Right ventricle myocardium inferior (tissue), 1 donor: ENCODE measurements at regions not wholly inside any gene's neighbourhood (a gene's known extent, or its start where the extent isn't known, plus 50 kb on each side); places are given as distances from the start of the nearest gene placed in this dataset.

Source experiments
- ATAC-seq: fragments of 200-7000 bp; cut with Tn5 transposase; one replicate; pipeline ENCODE4 v1.9.1; 2020; ENCODE audit warnings: mild to moderate bottlenecking, moderate library complexity
- DNase-seq: peaks from one replicate; pipeline ENCODE4 v3.0.0; 2021; ENCODE audit errors: missing footprints
- intact Hi-C: fragments of 100-400 bp; cut with DNase I; formaldehyde crosslinking; loops from one replicate; pipeline ENCODE4 v1.11.0; 2022
- donor health status: DM: no; HTN: yes; CAD: no; lungs with severe emphysema.

DNA sequence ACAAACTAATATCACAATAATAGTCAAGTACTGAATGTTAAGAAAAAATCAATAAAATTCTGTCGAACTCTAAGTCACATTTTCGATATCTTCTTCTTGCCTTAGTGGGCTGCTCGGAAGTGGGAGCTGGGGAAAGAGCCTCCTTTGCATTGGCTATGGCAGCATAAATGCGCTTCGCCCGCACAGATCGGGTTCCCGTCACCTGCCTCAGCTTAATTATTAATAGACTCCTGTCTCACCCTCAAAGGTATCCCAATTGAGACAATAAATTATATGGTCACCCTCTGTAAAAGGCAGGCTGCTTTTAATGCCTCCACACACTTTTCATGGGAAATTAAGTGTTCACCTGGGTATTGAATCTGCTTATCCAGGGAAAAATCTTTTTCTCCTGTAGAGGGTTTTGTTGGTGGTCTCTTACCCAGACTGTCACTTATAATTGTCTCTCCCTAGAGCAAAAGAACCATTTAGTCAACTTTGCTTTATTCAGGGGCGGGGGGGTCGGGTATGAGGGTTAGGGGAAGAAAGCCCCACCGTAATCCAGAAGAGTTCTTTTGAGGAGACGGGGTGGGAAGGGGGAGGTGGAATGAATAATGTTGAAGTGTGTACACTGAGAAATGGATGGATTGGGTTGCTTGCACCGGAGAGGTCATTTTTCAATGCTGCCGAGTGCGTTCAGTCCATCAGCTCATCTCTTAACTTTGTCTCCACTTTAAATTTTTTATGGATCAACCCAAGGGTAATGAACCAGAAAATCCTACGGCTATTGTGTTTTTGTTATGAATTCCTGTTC is 682.6 kb upstream of the SGCG start:
- intact Hi-C loops, result no loop called here
- DNase-seq (no peak), ATAC-seq (no peak)

GRCh38 chr13:22499919-22500318 is 680.9 kb upstream of the SGCG start:
- ATAC-seq (peak; percentile 39), DNase-seq (no peak)
- intact Hi-C loops, result no loop called here

DNA sequence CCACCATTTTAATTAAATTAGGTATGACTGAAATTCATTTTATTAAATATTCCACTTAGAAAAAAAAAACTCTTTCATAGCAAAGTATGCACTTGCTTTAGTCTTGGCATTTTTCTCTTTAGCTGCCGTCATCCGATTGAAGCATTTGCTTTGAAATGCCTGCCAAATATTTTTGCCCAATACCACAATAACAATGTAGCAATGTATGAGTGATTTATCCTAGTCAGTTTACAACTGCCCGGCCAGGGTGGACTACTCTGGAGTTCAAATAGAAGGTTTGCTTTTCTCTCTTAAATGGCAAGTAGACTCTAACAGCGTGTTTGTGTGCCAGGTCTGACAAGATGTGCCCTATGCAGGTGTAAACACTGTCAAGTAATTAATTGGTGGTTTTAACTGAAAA is 675.3 kb upstream of the SGCG start:
- no peak for ATAC-seq

DNA sequence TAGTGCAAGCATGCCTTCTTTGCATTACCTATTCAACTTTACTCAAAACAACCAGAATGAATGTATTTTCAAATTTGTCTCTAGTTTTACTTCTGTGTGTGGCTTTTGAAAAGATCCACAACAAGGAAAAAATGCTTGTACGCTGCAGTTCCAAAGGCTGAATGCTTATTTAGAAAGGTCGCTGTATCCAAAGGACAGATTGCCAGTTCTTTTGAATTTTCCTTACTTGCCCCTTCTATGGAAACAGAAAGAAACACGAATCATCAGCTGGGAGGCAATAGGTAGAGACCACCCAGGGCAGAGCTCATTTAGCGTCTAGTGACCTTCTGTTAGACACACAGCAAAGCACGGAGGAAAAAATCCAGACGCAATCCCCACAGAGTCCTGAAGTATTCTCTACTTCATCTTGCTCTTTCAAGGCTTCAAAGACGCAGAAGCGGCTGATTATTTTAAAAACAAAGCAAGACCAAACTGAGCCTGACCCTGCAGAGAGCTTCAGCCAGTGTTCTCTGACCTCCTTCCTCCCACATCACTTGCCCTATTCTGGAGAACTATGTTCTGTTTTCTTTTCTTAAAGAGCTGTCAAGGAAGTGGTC is 674.6 kb upstream of the SGCG start:
- intact Hi-C loops, result no loop called here
- DNase-seq, result no peak
- ATAC-seq, result no peak

More for the DNA sequence above, 675.3 kb upstream of the SGCG start:
- DNase-seq, result no peak
- intact Hi-C loops, result no loop called here

DNA sequence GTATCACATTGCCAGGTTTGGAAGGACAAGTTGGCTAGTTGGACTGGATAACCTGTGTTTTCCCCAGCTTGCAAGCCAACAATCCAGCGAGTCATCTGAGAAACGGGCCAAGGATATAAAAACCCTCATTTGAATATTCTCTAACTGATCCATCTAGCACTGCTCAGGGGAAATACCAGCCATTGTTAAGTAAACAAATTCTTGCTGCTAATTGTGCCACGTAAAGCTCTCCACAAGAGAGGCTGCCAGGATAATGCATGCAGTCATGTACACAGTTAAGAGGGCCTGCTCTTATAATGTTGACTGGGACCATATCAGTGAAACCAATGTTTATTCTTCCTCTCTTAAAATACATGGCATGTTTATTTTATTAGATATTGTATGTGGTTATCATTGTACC is 663.2 kb upstream of the SGCG start:
- ATAC-seq (no peak), DNase-seq (no peak)
- intact Hi-C loops, result no loop called here

- ATAC-seq (no peak), DNase-seq (no peak)
- intact Hi-C loops, result no loop called here
These were observed 643.9 kb upstream of the SGCG start for GRCh38 chr13:22536851-22537250.

DNA sequence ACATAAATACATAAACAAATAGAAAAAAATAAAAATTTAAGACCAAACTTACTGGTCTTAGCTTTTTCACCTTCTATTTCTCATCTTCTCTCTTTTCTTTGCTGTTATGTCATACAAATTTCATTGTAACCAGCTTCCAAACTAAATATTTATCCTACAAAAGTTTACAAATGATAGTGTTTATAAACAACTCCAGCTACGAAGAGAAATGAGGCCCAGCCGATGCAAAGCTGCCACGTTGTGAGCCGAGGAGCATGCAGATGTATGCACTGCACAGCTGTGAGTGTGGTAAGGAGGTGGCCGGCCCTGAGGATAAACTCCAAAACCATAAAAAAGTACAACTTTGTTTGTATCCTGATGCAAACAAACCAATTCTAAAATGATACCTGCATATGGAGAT is 642.4 kb upstream of the SGCG start:
- intact Hi-C loops, result no loop called here
- ATAC-seq (no peak), DNase-seq (no peak)

DNA sequence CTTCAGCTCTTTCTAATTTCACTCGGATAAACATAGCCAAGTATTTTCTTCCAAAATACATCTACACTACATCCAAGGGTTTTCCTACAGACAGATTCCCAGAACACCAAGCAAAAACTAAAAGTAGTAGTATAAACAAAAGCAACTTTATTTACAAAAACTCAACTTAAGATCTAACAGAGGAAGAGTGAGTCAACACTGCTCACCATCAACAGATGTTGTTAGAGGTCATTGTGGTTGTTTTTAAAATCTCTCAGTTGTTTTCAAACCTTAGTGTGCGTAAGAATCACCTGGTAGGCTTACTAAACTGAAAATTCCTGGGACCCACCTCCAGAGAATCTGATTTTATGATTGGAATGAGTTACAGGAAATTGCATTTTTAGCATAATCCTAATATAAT is 631.7 kb upstream of the SGCG start:
- DNase-seq (no peak), ATAC-seq (no peak)
- intact Hi-C loops, result no loop called here

- no peak for ATAC-seq
- intact Hi-C loops, result no loop called here
- DNase-seq, result no peak
These were observed 619.2 kb upstream of the SGCG start for GRCh38 chr13:22561581-22561980.

DNA sequence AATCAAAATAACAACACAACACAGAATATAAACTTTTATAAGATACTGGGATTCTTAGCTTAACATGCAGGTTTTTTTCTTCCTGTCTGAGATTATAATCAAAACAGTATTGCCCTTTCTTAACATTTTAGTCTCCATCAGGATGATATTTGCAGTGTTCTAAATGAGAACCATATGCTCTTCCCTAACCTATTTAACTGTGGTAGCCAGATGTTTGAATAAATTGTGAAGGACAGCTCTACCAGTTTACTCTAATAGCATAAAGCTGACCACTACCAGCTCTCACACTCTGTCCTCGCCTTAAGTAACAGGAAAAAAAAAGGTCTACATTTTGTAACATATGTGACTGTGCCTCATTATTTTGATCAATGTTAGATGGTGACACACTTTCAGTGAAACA is 618.7 kb upstream of the SGCG start:
- DNase-seq, result no peak
- intact Hi-C loops, result no loop called here
- ATAC-seq, result no peak

DNA sequence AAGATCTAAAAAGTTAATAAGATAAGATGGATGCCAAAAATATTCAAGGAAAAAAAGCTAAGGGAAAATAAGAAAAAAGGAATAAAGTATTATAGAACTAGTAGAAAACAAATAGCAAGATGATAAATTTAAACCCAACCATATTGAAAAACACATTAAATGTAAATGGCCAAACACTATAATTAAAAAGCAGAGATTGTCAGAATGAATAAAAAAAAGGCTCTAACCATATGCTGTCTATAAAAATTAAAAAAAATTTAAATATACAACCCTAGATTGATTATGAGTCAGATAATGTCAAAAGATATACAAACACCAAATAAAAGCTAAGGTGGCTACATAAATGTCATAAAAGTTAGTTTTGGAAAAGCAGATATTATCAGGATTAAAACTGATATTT is 617.5 kb upstream of the SGCG start:
- intact Hi-C loops, result no loop called here
- ATAC-seq (no peak), DNase-seq (no peak)

DNA sequence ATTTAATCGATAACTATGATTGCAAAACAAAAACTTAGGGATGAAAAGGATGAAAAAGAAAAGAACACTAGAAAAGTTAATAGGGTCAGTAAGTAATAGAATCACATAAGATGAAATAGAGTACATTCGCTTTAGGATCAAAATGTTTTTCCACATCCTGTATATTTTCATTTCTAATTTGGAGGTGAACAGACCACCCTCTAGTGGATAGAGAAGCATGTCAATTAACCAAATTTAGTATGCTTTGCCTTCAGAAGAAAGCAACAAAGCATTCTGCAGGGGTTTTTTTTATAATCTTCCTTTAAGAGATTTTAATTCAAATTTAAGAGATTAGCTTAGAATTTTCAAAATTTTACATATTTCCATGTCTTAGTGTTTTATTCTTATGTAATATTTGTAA is 611.0 kb upstream of the SGCG start:
- no peak for ATAC-seq
- intact Hi-C loops, result no loop called here
- DNase-seq, result no peak

DNA sequence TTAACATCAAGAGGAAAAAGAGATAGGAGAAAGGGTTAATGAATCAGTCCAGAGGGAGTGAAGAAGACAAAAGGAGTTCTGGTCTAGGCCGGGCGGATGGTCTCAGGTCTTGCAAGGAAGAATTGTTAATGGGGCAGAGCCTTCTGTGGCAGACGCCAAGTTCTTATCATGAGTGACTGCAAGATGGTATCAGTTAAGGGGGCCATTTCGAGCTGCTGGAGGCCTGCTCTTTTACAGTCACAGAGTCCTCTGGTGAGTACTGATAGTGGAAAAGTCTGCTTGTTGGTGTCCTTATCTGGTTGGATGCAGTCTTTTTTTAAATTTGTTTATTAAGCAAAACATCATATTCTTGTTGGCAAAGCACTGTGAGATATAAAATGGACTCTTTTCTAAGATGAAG is 590.9 kb upstream of the SGCG start:
- intact Hi-C loops, result no loop called here
- DNase-seq (no peak), ATAC-seq (no peak)

DNA sequence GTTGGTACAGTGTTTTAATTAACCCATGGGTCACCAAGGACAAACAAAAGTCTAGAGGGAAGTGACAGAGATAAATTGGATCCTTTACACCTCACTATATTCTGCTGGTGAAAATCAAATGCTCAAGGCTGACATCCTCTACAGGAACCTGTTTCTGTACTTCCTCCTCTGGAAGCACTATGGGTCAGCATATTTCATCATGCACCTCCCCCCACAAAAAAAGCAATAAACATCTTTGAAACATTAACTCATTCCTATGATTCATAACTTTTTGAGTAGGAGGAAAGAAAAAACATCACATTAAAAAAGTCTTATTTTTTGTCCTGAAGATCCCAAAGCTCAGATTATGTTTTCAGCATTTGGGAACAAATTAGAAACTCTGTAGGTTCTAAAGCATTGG is 588.3 kb upstream of the SGCG start:
- ATAC-seq (no peak), DNase-seq (no peak)
- intact Hi-C loops, result no loop called here

DNA sequence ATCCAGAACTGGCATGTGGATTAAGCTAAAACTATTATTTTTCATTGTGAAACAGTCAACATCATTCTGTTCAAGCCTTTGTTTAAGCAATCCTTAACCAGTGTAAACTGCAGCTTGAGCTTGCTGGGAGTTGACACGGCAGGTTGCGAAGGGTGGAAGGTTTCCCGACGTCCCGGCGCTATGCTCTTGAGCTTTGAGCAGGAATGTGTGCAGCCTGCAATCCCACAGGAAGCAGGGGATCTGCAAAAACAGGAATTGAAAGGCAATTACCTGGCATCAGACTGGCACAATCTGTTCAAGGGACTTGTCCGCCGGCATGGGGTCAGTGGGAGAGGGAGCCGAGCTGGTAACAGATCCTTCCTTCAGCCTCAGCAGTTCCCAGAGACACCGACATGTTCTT is 586.7 kb upstream of the SGCG start:
- intact Hi-C loops, result no loop called here
- no peak for DNase-seq
- ATAC-seq, result no peak

GRCh38 chr13:22596171-22596863 is 584.5 kb upstream of the SGCG start:
- DNase-seq (no peak), ATAC-seq (no peak)
- intact Hi-C loops, result no loop called here

DNA sequence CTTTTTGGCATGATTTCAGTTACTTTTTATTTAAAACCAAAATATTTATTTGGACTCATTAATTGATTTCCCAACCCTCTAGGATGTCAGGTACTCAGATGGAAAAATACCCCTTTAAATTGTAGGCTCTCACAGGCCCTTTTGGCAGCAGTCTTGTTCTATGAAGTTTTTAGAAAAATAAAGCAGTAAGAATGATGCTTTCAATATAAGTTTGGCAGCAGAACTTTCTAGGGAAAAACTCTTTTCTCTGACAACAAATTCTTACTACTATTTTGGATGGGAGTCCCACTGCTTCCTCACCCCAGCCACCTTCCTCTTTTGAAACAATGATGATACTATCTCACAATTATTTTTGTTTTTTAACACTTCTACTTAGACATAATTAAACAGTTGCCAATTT is 581.6 kb upstream of the SGCG start:
- ATAC-seq (no peak), DNase-seq (no peak)
- intact Hi-C loops, result no loop called here

DNA sequence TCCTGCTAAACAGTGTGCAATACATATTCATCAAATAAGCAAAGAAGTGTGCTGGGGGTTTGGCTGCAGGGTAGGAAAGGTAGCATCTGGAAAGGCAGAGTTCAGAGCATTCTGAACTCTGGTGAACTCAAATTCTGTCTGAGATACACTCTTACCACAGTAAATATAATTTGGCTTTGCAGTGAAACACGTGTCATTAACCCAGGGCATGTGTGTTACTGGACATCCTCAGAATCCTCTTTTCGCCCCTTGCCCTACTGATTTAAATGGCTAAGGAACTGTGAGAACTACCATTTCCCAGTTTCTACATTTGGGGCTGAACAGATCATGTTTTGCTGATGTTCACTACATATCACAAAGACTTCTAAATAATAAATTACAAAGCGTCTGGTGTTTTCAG is 562.8 kb upstream of the SGCG start:
- ATAC-seq (no peak), DNase-seq (no peak)
- intact Hi-C loops, result no loop called here

DNA sequence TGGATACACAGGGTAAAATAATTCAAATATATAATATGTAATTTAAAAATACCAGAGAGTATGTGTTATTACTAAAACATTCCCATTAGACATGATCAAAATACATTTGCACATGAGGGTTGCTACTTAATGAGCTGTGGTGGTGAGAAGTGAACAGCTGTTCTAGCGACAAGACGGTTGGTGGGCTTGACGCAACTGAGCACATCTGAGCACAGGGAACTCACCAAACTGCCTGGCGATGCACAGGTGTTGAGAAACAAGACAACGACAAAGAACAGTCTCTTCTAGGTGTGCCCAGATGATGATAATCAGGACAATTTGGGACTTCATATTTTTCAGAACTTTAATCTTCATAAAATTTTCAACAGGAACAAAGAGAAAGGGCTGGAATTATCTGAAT is 555.1 kb upstream of the SGCG start:
- no peak for ATAC-seq
- intact Hi-C loops, result no loop called here

DNA sequence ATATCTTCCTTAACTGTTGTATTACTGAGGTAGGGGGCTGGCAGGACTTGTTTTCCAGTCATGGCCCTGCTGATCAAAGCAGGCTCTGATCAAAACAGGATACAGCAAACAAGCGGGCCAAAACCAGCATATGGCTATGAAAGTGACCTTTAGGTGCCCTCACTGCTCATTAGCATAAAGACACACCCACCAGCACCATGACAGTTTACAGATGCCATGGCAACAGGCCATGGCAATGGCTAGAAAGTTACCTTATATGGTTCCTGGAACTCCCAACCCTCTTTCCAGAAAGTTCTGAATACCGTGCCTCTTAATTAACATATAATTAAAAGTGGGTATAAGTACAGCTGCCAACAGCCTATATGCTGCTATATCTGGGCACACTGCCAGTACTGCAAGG is 551.4 kb upstream of the SGCG start:
- no peak for DNase-seq
- ATAC-seq, result no peak
- intact Hi-C loops, result no loop called here

More for the DNA sequence above, 555.1 kb upstream of the SGCG start:
- no peak for DNase-seq
